ENCODE measurements at regions not wholly inside any gene's neighbourhood (a gene's known extent, or its start where the extent isn't known, plus 50 kb on each side); places are given as distances from the start of the nearest gene placed in this dataset.

GRCh38 chr12:14148489-14149270 is 167.3 kb upstream of the GRIN2B start:
- DNase-seq (ENCODE audit: low read depth): no peak

DNA sequence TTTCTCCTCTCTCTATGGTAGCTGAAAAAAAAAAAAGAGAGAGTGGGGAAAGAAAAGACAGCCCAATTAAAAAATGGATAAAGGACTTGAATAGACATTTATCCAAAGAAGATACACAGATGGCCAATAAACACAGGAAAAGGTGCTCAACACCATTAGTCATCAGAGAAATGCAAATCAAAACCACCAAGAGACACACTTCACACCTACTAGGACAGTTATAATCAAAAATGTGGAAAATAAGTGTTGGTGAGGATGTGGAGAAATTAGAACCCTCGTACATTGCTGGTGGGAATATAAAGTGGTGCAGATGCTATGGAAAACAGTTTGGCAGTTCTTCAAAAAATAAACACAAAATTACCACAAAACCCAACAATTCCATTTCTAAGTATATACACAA is 172.4 kb upstream of the GRIN2B start:
- DNase-seq (ENCODE audit: low read depth): no peak

DNA sequence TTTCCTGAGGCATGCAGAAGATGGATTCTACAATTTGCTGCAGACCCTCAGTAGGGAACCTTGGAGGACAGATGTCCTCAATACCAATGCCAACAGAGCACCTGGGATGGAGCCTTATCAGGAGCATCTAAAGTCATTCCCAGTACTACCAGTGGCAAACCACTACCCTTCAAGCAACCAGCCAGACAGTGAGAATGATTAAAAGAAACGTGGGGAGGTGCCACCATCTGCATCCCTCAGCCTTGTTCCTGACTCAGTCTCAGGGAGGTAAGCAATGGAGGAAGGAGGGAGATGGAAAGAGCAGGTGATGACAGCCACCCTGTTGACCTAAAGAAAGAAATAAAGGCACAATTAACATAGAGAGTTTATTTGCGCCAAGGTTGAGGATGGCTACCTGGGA is 175.2 kb upstream of the GRIN2B start:
- DNase-seq (ENCODE audit: low read depth): no peak

GRCh38 chr12:14157088-14157747 is 175.8 kb upstream of the GRIN2B start:
- DNase-seq (ENCODE audit: low read depth): no peak

DNA sequence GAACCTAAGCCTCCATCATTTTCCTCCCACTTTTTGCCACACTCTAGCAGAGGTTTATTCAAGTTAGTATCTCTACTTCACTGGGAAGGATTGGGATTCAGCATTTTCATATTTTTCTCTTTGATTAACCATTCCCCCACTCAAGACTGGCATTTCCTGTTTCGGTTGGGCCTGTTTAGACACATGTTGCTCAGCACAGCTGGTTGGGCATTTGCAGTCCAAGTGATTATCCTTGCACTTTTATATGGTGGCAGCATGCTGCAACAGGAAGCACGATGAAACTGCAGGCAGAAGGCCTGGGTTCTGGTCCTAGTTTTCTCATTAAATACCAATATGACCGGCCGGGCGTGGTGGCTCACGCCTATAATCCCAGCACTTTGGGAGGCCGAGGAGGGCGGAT is 182.9 kb upstream of the GRIN2B start:
- DNase-seq (ENCODE audit: low read depth): no peak

DNA sequence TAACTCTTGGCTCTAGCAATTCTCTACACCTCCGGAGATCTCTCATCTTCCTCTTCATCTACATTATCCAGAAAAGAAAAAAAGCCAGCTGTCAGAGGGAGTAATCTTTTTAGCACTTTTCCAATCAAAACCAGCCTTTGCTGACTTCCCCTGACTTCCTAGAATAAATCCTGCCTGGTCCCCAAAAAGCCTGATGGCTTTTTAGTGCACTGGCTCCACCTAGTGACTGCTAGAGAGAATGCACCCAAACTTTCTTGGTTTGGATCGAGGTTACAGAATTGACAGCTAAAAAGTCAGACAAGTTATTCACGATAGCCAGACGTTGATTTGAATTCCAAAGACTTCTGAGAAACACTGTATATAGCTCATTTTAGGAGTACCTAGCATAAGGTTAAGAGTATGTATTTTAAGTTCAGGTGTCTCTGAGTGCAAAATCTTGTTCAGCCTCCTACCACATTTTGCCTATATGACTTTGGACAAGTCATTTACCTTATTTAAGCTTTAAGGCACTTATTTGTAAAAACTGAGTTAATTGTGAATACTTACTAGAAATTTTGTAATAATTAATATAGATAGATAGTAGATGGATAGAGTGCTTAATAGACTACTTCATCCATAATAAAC is 185.7 kb upstream of the GRIN2B start:
- peak; percentile 33 for DNase-seq (ENCODE audit: low read depth)

DNA sequence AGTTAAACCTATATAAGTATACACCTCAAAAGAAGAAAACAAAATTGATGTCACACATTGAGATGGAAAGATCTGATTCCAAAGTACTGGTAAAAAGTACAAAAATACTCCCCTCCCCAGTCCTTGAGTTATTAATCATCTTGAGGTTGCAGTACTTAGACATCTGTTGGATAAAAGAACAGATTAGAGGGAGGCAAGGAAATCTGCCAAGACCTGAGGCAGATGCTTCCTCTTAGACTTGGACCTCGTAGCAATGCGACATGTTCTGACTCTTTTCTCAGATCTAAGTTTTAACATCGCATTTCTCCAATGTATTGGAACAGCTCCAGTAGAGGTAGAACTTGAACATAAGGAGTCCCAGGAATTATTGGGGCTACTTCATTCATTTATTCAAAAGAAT is 187.9 kb upstream of the GRIN2B start:
- no peak for DNase-seq (ENCODE audit: low read depth)

GRCh38 chr12:14171106-14171505 is 189.7 kb upstream of the GRIN2B start:
- no peak for DNase-seq (ENCODE audit: low read depth)

DNA sequence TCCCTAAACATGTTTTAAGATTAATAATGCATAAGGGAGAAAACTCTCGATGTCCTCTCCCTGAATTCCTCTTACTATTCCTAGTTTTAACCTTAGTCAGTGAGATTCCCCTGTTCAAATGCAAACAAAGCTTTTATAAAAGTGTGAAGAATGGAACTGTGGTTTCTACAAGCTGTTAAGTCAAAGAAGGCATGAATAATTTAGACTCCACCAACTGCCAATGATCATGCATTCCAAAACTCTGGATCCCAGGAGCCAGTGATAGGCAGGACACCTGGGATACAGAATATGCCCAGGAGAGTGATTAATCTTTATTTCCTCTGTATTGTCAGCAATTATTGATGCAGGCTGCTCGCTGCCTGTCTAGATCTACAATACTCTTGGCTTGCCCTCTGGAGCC is 190.3 kb upstream of the ATF7IP start:
- DNase-seq (ENCODE audit: low read depth): no peak

DNA sequence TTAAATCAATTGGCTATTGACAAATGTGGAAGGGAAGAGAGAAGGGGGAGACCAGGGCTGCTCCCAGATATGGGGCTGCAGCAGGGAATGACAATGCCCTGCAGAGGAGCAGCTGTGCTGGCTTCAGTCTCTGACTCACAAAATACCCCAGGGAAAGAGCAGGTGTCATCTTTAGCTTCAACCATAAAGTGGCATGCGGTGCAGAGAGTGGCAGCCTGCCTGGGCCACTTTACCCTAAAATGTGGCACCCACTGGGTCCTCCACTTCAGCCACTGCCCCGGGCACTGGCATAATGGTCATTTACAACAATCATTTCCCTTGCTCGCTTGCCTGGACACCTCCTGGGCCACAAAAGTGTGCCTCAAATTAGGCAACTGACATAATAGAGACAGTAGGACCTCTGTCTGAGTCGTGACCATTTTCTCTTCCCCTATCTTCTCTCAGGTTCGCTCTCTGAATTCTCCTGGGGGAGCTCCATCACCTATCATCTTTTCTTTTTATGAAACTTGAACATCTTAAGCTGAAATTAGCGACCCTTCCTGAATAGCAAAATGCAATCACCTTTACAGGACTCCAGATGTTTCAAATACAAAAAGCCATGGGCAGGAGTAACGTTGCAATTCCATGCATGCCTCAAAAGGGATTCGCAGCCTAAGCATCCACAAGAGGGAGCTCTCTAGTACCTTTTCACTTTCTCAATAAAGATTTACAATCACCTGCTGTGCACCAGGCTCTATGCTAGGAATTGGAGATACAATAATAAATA is 179.9 kb upstream of the ATF7IP start:
- peak; percentile 34 for DNase-seq (ENCODE audit: low read depth)

GRCh38 chr12:14186193-14186502 is 179.3 kb upstream of the ATF7IP start:
- DNase-seq (ENCODE audit: low read depth): no peak

GRCh38 chr12:14187002-14187401 is 178.5 kb upstream of the ATF7IP start:
- DNase-seq (ENCODE audit: low read depth): no peak

DNA sequence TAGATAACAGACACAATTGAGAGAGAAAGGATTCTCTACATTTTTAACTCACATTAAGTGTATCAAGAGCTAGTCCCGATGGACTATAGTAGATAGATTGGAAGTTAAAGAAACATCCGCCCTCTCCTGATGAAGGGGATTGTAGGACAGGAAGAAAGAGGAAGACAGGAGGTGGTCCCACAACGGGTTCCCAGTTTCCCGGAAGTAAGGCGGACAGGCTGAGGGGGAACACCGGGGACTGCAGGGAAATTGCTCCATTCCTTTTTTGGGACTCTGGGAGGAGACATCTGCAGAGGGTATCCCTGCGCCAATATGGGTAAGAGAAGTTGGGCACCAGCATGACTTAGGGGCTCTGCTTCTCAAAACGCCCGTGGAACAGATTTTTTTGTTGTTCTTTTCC is 177.5 kb upstream of the ATF7IP start:
- no peak for DNase-seq (ENCODE audit: low read depth)

DNA sequence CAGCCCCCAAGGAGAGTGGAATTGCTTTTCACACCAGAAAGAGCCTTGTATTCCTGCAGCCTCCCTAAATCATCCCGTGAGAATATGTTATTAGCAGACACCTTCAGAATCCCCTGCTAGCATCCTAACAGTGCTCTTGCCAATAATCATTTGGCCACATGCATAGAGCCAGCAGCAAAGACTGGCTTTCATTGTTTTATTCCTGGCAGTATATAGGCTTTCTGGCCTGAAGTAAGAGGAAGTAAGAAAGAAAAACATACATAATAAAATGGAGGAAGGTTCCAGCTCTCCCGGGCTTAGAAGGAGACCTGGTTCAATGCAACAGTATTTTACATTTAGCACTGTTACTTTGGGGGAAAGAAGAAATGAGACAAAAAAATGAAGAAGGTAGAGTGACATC is 176.7 kb upstream of the ATF7IP start:
- DNase-seq (ENCODE audit: low read depth): no peak

GRCh38 chr12:14190694-14191093 is 174.8 kb upstream of the ATF7IP start:
- no peak for DNase-seq (ENCODE audit: low read depth)

DNA sequence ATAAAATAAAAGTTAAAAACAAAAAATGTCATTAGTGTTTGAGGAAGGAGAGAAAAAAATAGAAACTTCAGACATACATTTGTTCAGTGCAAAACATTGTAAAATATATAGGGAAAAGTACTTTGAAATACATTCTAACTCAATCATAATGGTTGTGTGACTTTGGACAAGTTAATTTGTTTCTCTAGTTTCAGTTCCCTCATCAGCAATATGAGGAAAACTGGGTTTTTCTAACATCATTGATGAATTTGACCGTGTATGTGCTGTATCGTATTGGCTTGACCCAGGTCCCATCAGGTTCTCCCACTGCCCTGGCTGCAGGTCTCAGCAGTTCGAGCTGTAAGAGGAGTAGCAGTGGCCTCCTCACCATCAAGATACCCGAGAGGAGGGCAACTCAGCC is 173.9 kb upstream of the ATF7IP start:
- DNase-seq (ENCODE audit: low read depth): no peak

DNA sequence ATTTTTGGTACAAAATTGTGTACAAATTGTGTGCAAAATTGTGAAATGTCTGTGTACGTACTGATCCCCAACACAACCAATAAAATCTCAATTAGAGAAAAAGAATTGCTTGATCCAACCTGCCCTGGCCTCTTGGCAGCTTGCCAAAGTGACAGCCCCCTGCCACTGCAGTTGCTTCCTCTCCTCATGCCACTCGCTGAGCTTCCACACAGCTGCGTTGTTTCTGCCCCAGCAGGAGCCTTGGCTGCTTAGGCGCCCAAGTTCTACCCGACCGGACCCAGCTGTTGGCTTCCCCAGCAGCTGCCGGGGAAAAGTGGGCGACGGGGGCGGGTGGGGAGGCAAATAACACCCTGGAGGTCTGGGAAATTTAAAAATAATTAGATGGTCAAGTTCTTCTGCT is 171.8 kb upstream of the ATF7IP start:
- DNase-seq (ENCODE audit: low read depth): no peak

GRCh38 chr12:14194572-14194971 is 170.9 kb upstream of the ATF7IP start:
- DNase-seq (ENCODE audit: low read depth): no peak

DNA sequence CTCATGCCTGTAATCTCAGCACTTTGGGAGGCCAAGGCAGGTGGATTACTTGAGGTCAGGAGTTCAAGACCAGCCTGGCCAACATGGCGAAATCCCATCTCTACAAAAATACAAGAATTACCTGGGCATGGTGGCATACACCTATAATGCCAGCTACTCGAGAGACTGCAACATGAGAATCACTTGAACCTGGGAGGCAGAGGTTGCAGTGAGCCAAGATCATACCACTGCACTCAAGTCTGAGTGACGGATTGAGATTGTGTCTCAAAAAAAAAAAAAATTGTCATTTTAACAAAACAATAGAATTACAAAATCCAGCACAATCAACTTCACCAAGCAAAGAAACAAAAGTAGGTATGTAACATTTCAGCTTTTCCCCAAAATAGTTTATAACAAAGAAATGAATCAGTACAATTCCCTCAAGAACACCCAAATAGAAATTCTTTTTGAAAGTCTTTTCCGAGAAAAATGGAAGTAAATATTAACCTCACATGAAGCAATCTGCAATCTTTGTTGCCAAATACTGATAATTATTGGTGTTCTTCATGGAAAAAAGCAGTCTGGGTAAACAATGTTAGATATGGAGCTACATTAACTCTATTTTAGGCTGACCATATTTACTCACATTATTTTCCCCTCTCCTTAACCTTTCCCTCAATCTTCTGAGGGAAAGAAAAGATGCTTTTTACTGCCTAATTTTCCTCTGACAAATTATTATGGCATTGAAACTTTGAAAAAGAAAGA is 165.9 kb upstream of the ATF7IP start:
- no peak for DNase-seq (ENCODE audit: low read depth)

- DNase-seq (ENCODE audit: low read depth): no peak
Measured at GRCh38 chr12:14200598-14200997, 164.9 kb upstream of the ATF7IP start.

- no peak for DNase-seq (ENCODE audit: low read depth)
Measured at GRCh38 chr12:14201291-14201690, 164.2 kb upstream of the ATF7IP start.

Measured in RPMI7951 (cell line).